Stimulated activated CD8-positive, alpha-beta memory T cell treated with anti-CD3 and anti-CD28 coated beads, Interleukin-4, amount 100 ng/mL, for 48 hours (primary cell): ENCODE measurements at regions not wholly inside any gene's neighbourhood (a gene's known extent, or its start where the extent isn't known, plus 50 kb on each side); places are given as distances from the start of the nearest gene placed in this dataset.

ENCODE experiments used
- DNase-seq: peaks from one replicate; pipeline ENCODE4 v3.0.0-alpha.2; 2020

- no peak for DNase-seq
These were observed 191.1 kb downstream of the MAP2K6 start for GRCh38 chr17:69605571-69605970.

- DNase-seq = no peak
These were observed 191.8 kb downstream of the MAP2K6 start for GRCh38 chr17:69606142-69606800.

GRCh38 chr17:69607162-69607834, 192.8 kb downstream of the MAP2K6 start:
- peak; percentile 44 for DNase-seq

- no peak for DNase-seq
These were observed 193.6 kb downstream of the MAP2K6 start for GRCh38 chr17:69608141-69608540.

GRCh38 chr17:69608808-69609472, 194.4 kb downstream of the MAP2K6 start:
- no peak for DNase-seq

GRCh38 chr17:69609473-69610305, 195.2 kb downstream of the MAP2K6 start:
- no peak for DNase-seq

- no peak for DNase-seq
These were observed 205.9 kb downstream of the MAP2K6 start for GRCh38 chr17:69620363-69620762.

GRCh38 chr17:69625474-69625873, 211.0 kb downstream of the MAP2K6 start:
- DNase-seq = no peak

GRCh38 chr17:69630056-69630635, 215.6 kb downstream of the MAP2K6 start:
- DNase-seq = no peak

GRCh38 chr17:69634844-69635243, 220.3 kb downstream of the MAP2K6 start:
- no peak for DNase-seq

- no peak for DNase-seq
These were observed 223.1 kb downstream of the MAP2K6 start for GRCh38 chr17:69637446-69638156.

GRCh38 chr17:69639096-69639495, 224.6 kb downstream of the MAP2K6 start:
- DNase-seq = no peak

GRCh38 chr17:69640073-69640472, 225.6 kb downstream of the MAP2K6 start:
- DNase-seq = no peak

GRCh38 chr17:69643686-69644085, 229.2 kb downstream of the MAP2K6 start:
- DNase-seq = no peak

GRCh38 chr17:69646729-69647128, 232.2 kb downstream of the MAP2K6 start:
- no peak for DNase-seq

- DNase-seq = no peak
These were observed 236.4 kb downstream of the MAP2K6 start for GRCh38 chr17:69650881-69651280.

- DNase-seq = no peak
These were observed 237.4 kb downstream of the MAP2K6 start for GRCh38 chr17:69651921-69652320.

GRCh38 chr17:69654981-69655855, 240.7 kb downstream of the MAP2K6 start:
- DNase-seq = no peak

- DNase-seq = no peak
These were observed 241.4 kb downstream of the MAP2K6 start for GRCh38 chr17:69655902-69656301.

GRCh38 chr17:69669441-69670178, 255.1 kb downstream of the MAP2K6 start:
- no peak for DNase-seq
